GM18907 (cell line): ENCODE measurements at regions not wholly inside any gene's neighbourhood (a gene's known extent, or its start where the extent isn't known, plus 50 kb on each side); places are given as distances from the start of the nearest gene placed in this dataset.
A peak's percentile ranks its signal among the peaks of the same experiment; 100 is the strongest.
"Not testable (repeated sequence)": the region's sequence is repeated elsewhere in the genome, so short reads cannot be mapped to it uniquely, and the experiment has no call there.

ENCODE experiments used
- ATAC-seq: cut with Tn5 transposase; IDR thresholded peaks from one replicate; pipeline ENCODE4 v1.9.1; 2021; ENCODE audit warnings: mild to moderate bottlenecking, moderate library complexity; ENCODE audit not compliant: unreplicated experiment

DNA sequence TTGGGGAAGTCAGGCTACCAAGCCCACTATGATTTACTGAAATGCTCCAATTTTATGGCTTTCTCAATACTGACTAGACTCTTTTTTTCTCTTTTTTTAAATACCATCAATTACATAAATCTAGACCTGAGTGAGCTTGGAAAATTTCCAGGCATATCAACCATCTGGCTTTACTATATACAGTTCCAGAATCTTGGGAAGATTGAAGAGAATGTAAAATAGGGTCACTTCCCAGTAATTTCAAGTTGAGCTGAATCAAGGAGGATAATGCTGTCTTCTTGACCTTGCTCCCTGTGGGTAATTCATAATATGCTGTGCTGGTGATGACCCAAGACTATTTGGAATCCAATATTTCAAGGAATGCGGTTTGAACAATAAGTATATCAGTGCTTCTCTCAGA, 108.1 kb downstream of the MAP3K21 start:
- no peak for ATAC-seq

DNA sequence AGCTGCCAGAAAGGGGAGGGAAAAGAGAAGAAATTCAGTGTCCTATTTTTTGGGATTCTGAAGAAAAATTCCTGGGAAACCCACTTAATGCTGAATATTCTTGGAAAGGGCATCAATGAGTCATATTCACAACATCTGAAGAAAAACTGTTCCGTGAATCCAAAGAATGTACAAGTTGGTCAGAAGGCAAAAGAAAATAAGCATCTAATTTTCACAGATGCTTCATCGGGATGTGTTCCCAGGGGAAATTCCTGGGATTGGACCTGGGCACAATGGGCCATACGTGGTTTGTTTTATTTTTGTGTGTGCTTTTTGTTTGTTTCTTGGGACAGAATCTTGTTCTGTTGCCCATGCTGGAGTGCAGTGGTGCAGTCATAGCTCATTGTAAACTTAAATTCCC, 112.2 kb downstream of the MAP3K21 start:
- ATAC-seq: no peak

DNA sequence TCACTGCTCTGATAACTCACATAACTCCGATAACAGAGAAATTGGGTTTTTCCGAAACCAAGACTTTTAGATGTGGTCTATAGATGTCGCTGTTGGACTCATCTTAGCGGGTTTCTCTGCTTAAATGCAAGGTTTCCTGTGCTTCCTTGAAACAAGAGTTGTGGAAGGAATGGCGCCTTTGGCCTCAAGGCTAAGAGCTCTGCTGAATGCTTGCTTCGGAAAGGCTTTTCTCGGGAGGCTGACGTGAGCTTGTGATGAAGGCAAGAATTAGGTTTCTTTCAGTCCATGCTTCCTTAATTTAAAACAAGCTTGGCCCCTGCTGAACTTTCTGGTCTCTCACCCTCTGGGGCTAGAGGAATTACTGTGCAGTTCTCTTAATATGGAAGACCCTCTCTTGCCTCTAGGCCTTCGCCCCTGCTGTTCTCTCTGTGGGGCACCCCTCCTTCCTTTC, 113.5 kb downstream of the MAP3K21 start:
- peak; percentile 64 for ATAC-seq

DNA sequence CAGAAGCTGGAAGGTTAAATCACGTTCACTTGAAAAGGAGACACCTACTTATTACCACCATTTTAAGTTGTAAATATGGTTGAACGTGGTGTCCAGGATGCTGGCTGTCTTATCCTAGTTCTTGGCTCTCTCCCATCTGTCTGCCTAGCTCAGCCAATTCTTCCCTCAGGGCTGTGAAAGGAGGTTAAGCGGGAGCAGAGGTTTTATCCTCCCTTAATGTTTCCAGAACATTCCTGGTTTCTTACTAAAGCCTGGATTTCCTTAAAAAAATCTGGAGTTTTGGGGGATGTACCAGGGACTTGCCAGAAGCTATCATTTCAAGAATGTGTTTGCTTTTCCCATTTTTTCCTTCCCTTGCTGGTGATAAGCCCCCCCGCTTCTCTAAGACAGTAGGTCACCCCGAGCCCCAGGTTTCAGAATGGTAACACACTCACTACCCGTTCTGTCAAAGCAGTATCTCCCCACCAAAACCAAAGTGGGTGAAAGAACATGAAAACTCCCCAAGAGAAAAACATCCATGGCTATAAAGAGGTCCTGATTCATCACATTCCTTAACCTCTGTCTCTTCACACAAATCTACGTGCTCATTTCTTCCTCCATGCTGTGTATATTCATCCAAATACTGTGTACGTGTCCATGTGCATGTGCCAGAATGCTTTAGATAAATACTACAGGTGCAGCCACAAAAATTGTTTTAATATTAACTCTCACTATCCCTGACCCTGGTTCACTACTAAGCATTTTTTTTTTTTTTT, 114.7 kb downstream of the MAP3K21 start:
- no peak for ATAC-seq

DNA sequence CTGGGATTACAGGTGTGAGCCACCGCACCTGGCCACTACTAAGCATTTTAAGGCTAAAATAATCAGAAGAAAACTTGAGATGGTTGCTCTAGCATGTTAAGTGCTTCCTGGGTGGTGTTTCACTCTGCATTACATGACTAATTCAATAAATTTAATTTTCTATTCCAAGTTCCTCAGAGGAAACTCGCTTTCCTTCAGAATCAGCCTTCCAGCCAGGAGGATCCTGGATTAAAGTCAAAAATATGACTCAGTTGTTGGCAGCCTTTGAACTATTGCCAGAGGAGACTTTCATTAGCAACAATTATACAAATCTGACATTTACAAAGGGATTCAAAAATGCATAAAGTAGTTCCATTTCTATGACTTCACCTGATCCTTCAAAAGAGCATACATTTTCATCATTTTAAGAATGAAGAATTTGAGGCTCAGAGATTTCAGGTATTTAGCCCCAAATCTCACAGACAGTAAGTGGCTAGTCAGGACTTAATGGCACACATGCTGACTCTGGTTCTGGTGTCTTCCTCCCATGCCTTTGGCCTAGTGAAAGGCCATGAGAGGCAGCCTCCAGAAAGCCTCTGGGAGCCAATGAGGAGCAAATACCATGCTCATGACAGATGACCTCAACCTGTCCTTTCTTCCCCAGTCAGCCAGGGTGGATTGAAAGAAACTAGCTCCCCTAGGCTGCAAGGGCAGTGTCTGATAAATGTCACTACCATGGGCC, 115.7 kb downstream of the MAP3K21 start:
- no peak for ATAC-seq

DNA sequence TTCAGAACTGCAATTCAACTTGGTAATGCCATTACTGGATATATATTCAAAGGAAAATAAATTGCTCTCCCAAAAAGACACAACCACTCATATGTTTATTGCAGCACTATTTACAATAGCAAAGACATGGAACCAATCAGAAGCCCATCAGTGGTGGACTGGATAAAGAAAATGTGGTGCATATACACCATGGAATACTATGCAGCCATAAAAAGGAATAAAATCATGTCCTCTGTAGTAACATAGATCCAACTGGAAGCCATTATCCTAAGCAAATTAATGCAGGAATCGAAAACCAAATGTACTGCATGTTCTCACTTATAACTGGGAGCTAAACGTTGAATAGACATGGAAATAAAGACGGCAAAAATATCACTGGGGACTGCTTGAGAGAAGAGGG, 117.0 kb downstream of the MAP3K21 start:
- no peak for ATAC-seq

DNA sequence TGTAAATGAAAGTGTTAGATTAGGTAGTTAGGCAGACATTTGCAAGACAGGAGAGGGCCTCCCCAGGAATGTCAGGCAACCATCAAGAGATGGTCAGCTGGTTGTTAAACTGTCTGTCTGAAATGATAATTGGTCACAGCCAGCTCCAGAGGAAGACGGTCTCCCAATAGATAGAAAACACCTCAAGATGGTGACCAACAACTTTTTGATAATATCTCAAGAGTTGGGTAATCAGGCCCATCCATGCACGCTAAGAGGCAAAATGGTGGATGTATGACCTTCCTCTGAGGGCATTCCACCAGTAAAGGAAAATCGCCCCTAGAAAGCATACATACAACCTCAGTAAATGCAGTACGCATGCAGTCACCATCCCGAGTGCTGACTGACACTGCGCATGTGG, 118.2 kb downstream of the MAP3K21 start:
- no peak for ATAC-seq

DNA sequence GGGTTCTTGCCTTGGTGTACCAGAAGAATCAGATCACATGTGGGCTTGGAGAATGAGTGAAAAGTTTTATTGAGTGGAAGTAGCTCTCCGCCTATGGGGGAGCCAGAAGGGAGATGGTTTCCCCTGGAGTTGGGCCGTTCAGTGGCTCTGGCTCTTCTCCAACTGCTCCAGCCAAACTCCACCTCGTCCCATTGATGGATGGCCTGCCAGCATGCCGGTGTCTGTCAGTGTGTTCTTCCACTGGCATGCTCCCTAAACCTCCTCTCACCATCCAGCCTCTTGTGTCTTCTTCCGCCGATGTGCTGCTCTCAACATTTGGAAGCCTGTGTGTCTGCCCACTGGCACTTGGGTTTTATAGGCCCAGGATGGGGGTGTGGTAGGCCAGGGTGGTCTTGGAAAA, 119.4 kb downstream of the MAP3K21 start:
- no peak for ATAC-seq

DNA sequence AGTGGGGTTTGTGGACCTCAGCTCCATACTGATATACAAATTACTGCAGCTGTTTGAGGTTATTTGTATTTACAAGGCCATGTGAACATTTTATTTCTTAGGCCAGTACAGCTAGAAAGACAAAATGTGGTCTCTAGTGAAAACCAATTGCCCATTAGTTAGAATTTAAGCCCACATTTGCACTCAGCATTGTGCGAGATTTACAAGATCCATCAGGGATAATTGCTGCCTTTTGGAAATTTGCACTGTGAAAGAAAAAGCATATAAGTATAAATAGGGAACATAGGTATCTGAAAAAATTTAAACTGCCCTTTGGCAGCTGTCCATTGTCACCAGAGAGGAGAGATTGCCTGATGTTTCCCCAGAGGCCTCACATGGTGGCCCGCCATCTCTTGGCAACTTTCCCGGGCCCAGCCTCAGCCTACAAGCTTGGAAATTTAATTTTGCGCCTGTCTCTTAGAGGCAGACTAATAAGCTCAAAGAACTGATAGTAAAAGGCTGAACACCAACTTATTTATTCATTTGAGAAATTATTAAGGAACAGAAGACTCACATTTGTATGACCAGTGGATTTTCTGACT, 120.7 kb downstream of the MAP3K21 start:
- ATAC-seq: no peak

DNA sequence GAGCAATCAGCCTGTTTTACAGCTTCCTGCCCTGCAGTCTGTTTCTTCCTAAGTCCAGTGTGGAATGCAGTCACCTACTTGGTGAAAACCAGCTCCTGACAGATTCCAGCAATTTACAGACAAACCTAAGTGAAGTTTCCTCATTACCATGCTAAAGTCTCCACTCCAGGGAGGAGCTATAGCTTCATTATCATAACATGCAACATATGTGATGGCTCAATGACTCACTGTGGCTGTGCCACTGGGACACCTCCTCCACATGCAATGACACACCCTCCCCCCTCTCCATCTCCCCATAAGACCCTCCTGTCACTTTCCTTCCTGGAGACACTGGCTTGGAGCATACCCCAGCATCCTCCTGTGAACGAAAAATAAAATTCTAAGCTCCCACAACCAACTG, 125.2 kb downstream of the MAP3K21 start:
- no peak for ATAC-seq

DNA sequence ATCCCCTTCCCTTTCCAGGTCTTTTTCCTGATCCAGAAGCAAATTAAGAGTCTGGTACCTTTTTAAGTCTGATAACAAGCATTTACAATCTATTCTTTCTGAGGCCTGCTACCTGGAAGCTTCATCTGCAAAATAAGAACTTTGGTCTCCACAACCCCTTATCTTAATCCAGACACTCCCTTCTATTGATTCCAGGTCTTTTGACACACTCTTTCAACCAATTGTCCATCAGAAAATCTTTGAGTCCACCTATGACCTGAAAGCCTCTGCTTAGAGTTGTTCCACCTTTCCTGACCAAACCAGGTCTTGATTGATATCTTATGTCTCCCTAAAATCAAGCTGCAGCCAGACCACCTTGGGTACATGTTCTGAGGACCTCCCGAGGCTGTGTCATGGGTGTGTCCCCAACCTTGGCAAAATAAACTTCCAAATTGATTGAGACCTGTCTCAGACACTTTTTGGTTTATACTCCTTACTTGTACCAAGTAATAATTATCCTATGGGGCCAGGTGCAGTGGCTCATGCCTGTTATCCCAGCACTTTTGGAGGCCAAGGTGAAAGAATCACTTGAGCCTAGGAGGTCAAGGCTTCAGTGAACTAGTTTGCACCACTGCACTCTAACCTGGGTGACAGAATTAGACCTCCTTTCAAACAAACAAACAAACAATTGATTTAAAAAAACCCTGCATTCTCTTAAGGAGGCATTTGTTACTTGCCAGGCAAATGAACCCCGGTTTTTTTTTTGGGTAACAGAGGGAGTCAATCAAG, 126.1 kb downstream of the MAP3K21 start:
- ATAC-seq: no peak

DNA sequence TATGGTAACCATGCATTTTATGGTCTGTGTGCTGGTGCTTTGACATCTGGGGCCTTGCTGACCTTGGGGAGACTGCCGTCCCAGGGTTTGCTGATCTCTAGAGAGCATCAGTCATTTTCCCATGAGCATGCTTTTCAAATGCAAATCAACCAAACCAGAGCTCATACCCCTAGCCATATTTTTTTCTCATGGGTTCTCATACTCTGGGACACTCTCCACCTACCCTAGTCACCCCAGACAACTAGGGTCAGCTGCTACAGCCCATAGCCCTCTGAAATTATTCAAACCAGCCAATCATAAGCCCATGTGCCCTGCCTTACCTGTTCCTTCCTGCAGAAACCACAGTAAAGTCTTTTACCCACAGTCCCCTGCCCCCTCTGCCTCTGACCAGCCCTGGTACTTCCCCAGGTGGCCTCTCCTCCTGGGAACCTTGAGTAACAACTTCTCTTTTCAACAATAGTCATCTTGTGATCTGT, 132.0 kb downstream of the MAP3K21 start:
- peak; percentile 63 for ATAC-seq

DNA sequence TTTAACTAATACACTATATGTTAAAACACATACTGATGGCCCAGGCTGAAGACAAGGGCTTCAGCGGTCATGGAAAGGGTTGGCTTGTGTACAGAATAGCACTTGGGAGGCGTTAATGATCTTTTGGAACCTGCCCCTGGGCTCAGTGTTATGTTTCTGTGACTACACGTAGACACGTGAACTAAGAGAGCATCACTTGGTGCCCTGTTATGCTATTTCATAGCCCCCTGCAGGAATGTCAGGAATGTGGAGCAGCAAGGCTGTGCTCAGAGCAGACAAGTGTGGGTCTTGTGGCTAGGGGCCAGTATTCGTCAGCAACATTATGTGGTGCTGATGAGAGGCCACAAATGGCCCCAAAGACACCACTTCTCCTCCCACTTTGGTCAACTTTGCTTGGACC, 132.4 kb downstream of the MAP3K21 start:
- ATAC-seq: no peak

DNA sequence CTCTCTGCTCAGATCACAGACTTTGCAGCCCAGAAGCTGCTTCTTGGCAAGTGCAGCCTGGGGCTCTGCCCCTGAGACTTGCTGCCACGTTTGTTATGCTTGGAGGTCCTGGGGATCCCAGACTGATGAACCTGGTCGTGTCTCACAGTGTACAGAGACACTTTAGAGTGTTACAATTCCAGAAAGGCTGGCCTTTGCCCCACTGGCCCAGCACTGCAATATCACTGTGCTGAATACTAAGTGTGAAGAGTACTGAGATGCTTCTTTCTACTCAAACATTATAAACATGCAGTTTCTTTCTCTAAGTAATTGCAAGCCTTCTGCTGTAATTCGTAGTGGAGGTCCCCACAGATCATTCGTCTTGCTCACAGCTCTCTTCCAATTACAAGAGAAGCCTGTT, 133.2 kb downstream of the MAP3K21 start:
- no peak for ATAC-seq

DNA sequence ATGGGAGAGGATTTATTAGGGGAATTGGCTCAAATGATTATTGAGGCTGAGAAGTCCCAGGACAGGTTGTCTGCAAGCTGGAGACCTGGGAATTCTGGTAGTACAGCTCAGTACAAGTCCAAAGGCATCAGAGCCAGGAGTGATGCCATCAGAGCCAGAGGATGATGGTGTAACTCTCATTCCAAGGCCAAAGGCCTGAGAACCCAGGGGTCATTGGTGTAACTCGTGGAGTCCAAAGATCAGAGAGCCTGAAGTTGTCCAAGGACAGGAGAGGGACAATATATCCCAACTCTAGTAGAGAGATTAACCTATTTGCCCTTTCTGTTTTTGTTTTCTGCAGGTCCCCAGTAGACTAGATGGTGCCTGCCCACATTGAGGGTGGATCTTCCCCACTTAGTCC, 134.3 kb downstream of the MAP3K21 start:
- no peak for ATAC-seq

DNA sequence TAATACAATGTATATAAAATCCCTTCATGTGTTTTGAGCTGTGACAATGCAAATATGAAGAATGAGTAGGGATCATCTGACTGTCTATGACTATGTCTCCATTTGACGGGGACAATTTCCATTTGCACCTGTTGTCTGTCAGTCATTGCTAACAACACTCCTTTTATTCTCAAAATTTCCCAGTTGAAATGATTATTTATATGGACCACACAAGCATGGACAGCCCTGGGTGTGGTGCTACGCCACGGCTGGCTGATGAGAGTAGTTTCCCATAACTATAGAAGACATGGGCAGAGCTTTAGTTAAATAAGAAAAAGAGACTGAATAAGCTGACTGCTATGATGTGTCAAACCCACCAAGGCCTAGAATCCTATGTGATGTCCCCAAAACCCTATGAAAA, 135.8 kb downstream of the MAP3K21 start:
- ATAC-seq: no peak

DNA sequence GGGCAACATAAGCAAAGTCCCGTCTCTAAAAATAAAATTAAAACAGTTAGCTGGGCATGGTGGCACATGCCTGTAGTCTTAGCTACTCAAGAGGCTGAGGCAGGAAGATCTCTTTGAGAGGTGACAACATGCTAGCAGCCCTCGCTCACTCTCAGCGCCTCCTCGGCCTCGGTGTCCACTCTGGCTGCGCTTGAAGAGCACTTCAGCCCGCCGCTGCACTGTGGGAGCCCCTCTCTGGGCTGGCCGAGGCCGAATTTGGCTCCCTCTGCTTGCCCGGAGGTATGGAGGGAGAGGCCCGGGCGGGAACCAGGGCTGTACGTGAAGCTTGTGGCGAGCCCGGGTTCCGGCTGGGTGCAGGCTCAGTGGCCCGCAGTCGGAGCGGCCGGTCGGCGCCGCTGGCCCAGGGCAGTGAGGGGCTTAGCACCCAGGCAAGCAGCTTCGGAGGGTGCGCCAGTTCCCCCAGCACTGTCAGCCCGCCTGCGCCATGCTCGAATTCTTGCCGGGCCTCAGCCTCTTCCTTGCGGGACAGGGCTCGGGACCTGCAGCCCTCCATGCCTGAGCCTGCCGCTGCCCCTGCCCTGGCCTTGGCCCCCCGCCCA, 138.3 kb downstream of the MAP3K21 start:
- ATAC-seq: no peak

DNA sequence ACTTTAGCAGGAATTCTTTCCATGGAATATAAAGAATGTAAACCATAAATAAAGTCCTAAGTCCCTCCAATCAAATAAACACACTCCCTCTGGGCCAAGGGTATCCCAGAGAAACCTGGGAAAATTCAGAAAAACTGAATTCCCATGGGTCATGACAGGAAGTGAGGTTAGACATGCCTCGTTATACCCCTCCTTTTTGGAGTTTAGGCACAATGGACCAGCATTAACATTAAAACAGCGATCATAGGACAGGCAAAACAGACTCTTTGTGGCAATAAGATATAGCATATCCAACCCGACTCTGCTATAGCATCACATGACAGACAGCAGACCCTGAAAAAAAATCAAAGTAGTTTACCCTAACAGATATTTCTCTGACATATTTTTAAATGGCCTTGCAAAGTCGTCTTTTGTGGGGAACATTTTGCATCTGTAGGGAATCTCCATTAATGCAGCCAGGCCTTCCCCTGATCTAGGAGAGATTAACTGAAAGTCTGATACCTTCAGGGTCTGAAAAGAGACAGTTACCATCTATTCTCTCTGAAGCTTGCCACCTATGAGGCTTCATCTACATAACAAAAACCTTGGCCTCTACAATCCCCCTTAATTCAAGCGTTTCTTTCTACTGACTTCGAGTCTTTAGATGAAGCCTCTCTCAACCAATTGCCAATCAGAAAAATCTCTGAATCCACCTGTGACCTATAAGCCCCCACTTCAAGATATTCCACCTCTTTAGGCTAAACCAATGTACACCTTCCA, 143.0 kb upstream of the KCNK1 start:
- ATAC-seq: no peak

DNA sequence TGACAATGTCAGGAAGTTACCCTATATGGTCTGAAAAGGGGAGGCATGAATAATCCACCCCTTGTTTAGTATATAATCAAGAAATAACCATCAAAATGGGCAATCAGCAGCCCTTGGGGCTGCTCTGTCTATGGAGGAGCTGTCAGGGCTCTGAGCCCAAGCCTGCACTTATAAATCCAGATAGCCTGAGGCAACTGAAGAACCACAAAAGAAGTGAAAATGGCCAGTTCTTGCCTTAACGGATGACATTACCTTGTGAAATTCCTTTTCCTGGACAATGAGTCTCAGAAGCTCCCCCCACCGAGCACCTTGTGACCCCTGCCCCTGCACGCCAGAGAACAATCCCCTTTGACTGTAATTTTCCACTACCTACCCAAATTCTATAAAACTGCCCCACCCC, 142.1 kb upstream of the KCNK1 start:
- ATAC-seq: not testable (repeated sequence)

DNA sequence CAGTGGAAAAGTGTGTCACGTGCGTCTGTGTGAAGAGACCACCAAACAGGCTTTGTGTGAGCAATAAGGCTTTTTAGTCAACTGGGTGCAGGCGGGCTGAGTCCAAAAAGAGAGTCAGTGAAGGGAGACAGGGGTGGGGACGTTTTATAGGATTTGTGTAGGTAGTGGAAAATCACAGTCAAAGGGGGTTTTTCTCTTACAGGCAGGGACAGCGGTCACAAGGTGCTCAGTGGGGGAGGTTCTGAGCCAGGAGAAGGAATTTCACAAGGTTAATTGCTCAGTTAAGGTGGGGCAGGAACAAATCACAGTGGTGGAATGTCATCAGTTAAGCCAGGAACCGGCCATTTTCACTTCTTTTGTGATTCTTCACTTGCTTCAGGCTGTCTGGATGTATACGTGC, 141.1 kb upstream of the KCNK1 start:
- ATAC-seq: not testable (repeated sequence)
